ENCODE measurements at regions not wholly inside any gene's neighbourhood (a gene's known extent, or its start where the extent isn't known, plus 50 kb on each side); places are given as distances from the start of the nearest gene placed in this dataset.
"Not testable (repeated sequence)": the region's sequence is repeated elsewhere in the genome, so short reads cannot be mapped to it uniquely, and the experiment has no call there.

DNA sequence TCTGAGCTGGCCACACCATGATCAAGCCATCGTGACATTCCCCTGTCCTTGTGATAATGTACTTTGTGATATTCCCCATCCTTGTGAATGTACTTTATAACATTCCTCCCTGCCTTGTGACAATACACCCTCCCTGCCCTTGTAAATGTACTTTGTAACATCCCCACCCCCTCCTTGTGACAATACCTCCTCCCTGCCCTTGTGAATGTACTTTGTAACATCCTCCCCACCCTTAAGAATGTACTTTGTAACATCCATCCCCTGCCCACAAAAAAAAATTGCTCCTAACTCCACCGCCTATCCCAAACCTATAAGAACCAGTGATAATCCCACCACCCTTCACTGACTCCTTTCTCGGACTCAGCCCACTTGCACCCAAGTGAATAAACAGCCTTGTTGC is 128.8 kb upstream of the ATF7IP start:
- TF ChIP-seq, protein P1, sequence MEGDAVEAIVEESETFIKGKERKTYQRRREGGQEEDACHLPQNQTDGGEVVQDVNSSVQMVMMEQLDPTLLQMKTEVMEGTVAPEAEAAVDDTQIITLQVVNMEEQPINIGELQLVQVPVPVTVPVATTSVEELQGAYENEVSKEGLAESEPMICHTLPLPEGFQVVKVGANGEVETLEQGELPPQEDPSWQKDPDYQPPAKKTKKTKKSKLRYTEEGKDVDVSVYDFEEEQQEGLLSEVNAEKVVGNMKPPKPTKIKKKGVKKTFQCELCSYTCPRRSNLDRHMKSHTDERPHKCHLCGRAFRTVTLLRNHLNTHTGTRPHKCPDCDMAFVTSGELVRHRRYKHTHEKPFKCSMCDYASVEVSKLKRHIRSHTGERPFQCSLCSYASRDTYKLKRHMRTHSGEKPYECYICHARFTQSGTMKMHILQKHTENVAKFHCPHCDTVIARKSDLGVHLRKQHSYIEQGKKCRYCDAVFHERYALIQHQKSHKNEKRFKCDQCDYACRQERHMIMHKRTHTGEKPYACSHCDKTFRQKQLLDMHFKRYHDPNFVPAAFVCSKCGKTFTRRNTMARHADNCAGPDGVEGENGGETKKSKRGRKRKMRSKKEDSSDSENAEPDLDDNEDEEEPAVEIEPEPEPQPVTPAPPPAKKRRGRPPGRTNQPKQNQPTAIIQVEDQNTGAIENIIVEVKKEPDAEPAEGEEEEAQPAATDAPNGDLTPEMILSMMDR (IDR thresholded peaks at IDR 0.05) = not testable (repeated sequence)
- TF ChIP-seq POLR2A (IDR thresholded peaks at IDR 0.05) = not testable (repeated sequence)

All from esophagus squamous epithelium (tissue), 4 donors.